Stimulated activated effector memory CD8-positive, alpha-beta T cell treated with anti-CD3 and anti-CD28 coated beads, Interleukin-12 subunit alpha, Interleukin-12 subunit beta, amount 100 ng/mL, for 72 hours (primary cell): ENCODE measurements at regions not wholly inside any gene's neighbourhood (a gene's known extent, or its start where the extent isn't known, plus 50 kb on each side); places are given as distances from the start of the nearest gene placed in this dataset.

ENCODE experiments used
- ATAC-seq: fragments of 150-1000 bp; cut with Tn5 transposase; 2 replicates; pipeline ENCODE4 v1.10.0; 2021
- DNase-seq, 2 donors: peaks; one replicate each; pipeline ENCODE4 v3.0.0; 2021 to 2022; ENCODE audit warnings: low spot score in 2 of 2
- H3K27ac Mint-ChIP-seq: one replicate; pipeline ENCODE4 v1.8.0; 2022; ENCODE audit warnings: mild to moderate bottlenecking, mixed read lengths
- H3K36me3 Mint-ChIP-seq: one replicate; pipeline ENCODE4 v1.8.0; 2022; ENCODE audit warnings: mild to moderate bottlenecking, mixed read lengths
- H3K4me1 Mint-ChIP-seq: one replicate; pipeline ENCODE4 v1.8.0; 2022; ENCODE audit warnings: mixed read lengths
- H3K4me3 Mint-ChIP-seq: one replicate; pipeline ENCODE4 v1.8.0; 2022; ENCODE audit warnings: mild to moderate bottlenecking, mixed read lengths
- H3K9me3 Mint-ChIP-seq: one replicate; pipeline ENCODE4 v1.8.0; 2022; ENCODE audit warnings: mixed read lengths

- Mint-ChIP-seq H3K4me1 (peaks cover 15% of the 10 kb centered on the region), H3K9me3 (no peaks in the 10 kb centered on the region), H3K4me3 (no peak overlapping the region), H3K36me3 (no peaks in the 10 kb centered on the region), H3K27ac (no peak overlapping the region)
- ATAC-seq, result peak; percentile 52
- no peak for DNase-seq
Observed at GRCh38 chr2:7900593-7900992, 781.3 kb upstream of the ID2 start.

- ATAC-seq (no peak), DNase-seq (no peak)
- no peak overlapping the region for H3K4me3 Mint-ChIP-seq
- no peaks in the 10 kb centered on the region for H3K36me3 Mint-ChIP-seq
- no peak overlapping the region for H3K27ac Mint-ChIP-seq
- H3K9me3 Mint-ChIP-seq, result no peaks in the 10 kb centered on the region
- peaks cover 15% of the 10 kb centered on the region for H3K4me1 Mint-ChIP-seq
Observed at GRCh38 chr2:7902251-7902765, 779.5 kb upstream of the ID2 start.

- H3K36me3 Mint-ChIP-seq, result no peaks in the 10 kb centered on the region
- peaks cover 10% of the 10 kb centered on the region for H3K4me1 Mint-ChIP-seq
- DNase-seq (no peak), ATAC-seq (no peak)
- no peaks in the 10 kb centered on the region for H3K9me3 Mint-ChIP-seq
- H3K27ac Mint-ChIP-seq, result no peak overlapping the region
- no peak overlapping the region for H3K4me3 Mint-ChIP-seq
Observed at GRCh38 chr2:7904319-7904718, 777.5 kb upstream of the ID2 start.

DNA sequence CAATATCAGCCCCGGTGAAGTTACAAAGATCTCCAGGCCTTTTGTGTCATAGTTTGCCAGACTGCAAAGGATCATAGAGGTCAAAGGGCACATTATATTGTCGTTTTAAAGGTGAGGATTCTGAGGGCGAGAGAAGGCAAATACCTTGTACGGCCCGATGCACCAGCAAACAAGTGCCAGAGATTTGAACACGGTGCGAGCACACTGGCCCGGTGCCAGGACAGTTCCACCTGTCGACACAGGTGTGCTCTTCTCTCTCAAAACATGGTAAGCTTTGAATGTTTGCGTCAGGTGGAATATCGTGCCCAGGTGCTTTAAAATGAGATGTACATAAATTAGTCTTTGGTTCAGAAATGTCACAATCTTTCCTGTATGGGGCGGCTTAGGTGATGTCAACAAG, 776.1 kb upstream of the ID2 start:
- H3K4me3 Mint-ChIP-seq, result no peak overlapping the region
- no peaks in the 10 kb centered on the region for H3K9me3 Mint-ChIP-seq
- H3K36me3 Mint-ChIP-seq, result no peaks in the 10 kb centered on the region
- no peak overlapping the region for H3K27ac Mint-ChIP-seq
- ATAC-seq (no peak), DNase-seq (no peak)
- peaks cover 3% of the 10 kb centered on the region for H3K4me1 Mint-ChIP-seq

- ATAC-seq (no peak), DNase-seq (no peak)
- Mint-ChIP-seq H3K27ac (no peak overlapping the region), H3K4me3 (no peak overlapping the region), H3K4me1 (no peaks in the 10 kb centered on the region), H3K36me3 (no peaks in the 10 kb centered on the region), H3K9me3 (no peaks in the 10 kb centered on the region)
Observed at GRCh38 chr2:7906431-7906830, 775.4 kb upstream of the ID2 start.

DNA sequence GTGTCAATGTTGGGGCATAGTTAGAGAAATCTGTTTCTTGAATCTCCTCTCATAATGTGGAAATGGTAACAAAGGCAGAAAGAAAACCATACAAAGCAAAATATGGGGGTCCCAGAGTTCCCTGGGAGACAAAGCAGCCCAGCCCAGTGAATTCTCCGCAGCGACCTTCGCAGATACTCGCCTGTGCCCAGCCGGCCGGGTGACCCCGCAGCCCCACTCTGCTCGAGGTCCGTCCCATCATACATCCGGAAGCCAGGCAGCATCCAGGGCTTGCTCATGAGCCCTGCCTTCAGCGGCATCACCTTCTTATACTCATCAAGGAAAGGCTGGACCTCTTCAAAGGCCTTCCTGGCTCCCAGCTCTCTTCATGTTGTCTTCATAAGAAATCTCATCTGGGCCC, 774.8 kb upstream of the ID2 start:
- Mint-ChIP-seq H3K4me3 (no peak overlapping the region), H3K9me3 (no peaks in the 10 kb centered on the region)

GRCh38 chr2:7910752-7911151, 771.1 kb upstream of the ID2 start:
- Mint-ChIP-seq H3K36me3 (no peaks in the 10 kb centered on the region), H3K9me3 (no peaks in the 10 kb centered on the region), H3K4me3 (no peak overlapping the region), H3K4me1 (no peaks in the 10 kb centered on the region), H3K27ac (no peak overlapping the region)
- no peak for DNase-seq
- no peak for ATAC-seq

More for the DNA sequence above, 774.8 kb upstream of the ID2 start:
- DNase-seq (no peak), ATAC-seq (no peak)
- H3K4me1 Mint-ChIP-seq, result no peaks in the 10 kb centered on the region
- H3K27ac Mint-ChIP-seq, result no peak overlapping the region
- H3K36me3 Mint-ChIP-seq, result no peaks in the 10 kb centered on the region

DNA sequence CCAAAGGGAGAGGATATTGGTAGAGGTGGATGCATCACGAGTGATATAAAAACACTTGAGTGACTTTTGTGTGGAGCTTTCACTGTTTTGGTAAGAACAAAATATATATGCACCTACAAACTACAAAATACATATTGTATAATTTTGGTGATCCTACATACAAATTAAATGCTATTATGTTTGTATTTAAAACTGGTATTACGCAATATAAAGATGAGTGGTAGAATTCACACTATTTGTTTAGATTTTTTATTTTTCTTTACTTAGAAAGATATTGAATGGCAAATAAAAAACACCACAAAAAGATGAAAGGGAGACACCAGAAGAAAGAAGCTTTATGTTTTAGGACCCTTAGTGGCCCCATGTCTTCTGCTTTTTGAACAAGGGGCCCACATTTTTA, 770.7 kb upstream of the ID2 start:
- ATAC-seq (no peak), DNase-seq (no peak)
- Mint-ChIP-seq H3K4me3 (no peak overlapping the region), H3K4me1 (no peaks in the 10 kb centered on the region), H3K27ac (no peak overlapping the region), H3K36me3 (no peaks in the 10 kb centered on the region), H3K9me3 (no peaks in the 10 kb centered on the region)

GRCh38 chr2:7913974-7914373, 767.9 kb upstream of the ID2 start:
- Mint-ChIP-seq H3K27ac (no peak overlapping the region), H3K4me3 (no peak overlapping the region), H3K9me3 (no peaks in the 10 kb centered on the region), H3K4me1 (no peaks in the 10 kb centered on the region), H3K36me3 (no peaks in the 10 kb centered on the region)
- ATAC-seq, result no peak
- DNase-seq, result no peak

DNA sequence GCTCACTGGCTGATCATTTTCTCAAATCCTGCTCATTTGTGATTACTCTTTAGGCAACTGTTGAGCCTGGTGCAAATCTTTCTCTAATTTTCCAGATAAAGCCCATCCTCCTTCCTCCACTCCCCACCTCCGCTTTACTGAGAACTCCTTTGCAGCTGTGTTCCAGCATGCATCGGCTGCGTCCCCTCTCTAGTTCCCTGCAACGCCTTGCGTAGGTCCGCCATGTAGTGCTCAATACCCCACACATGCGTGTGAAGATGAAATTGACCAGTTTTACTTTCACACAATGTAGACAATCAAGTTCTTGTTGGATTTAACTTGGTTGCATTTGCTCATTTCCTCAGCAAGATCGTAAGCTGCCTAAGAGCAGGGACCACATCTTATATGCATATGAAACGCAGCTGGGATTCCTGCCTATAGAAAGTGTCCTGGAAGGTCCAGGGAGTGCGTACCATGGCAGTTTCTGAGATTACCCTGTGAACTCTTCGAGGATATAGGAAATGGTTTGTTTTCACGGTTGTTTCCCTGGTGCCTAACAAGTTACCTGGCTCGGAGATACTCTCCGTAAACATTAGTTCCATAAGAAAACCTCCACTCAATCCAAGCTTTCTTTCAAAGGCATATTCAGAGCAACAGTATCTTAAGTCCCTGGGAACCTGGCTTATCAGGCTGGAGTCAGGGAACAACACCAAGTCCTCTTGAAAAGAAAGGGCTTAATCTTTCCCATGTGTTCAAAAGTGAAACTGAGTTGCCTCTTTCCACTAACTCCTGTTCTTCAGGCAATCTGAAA, 766.4 kb upstream of the ID2 start:
- Mint-ChIP-seq H3K4me3 (no peak overlapping the region), H3K4me1 (no peaks in the 10 kb centered on the region), H3K36me3 (no peaks in the 10 kb centered on the region), H3K27ac (no peak overlapping the region), H3K9me3 (no peaks in the 10 kb centered on the region)
- DNase-seq (no peak), ATAC-seq (no peak)

- Mint-ChIP-seq H3K27ac (no peak overlapping the region), H3K4me3 (no peak overlapping the region), H3K36me3 (no peaks in the 10 kb centered on the region), H3K9me3 (no peaks in the 10 kb centered on the region), H3K4me1 (no peaks in the 10 kb centered on the region)
- no peak for DNase-seq
- ATAC-seq, result no peak
Observed at GRCh38 chr2:7916670-7917069, 765.2 kb upstream of the ID2 start.

- peaks cover 5% of the 10 kb centered on the region for H3K4me1 Mint-ChIP-seq
- no peaks in the 10 kb centered on the region for H3K36me3 Mint-ChIP-seq
- H3K27ac Mint-ChIP-seq, result no peak overlapping the region
- H3K4me3 Mint-ChIP-seq, result no peak overlapping the region
- no peak for DNase-seq
- peaks cover 2% of the 10 kb centered on the region for H3K9me3 Mint-ChIP-seq
- no peak for ATAC-seq
Observed at GRCh38 chr2:7919510-7919909, 762.3 kb upstream of the ID2 start.

DNA sequence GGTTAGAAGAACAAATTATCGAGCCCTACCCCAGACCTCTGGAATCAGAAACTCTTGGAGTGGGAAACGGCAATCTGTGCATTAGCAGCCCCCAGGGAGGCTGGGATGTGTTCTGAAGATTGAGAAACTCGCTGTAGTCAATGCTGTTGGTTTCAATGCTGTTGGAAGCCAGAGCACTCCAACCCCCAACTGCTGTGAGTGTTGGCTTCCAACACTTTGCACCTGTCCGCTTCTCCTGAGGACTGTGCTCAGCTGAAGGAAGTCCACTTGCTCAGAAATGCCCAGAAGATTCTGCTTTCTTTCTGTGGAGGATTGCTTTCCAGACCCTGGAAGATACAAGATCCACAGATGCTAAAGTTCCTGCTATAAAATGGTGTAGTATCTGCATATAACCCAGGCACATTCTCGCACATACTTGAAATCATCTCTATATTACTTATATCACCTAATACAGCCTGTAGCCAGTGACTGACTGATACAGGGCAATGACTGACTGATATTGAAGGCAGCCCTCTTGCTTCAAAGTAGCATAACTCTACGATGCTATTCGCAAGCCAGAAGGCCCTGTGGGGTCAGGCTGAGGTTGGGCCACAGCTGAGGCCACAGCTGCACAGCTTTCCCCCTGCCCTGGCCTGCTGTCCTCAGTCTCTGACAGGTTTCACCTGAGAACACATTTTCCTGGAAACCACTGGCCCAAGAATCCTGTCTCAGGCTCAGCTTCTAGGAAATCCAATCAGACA, 757.7 kb upstream of the ID2 start:
- H3K36me3 Mint-ChIP-seq, result no peaks in the 10 kb centered on the region

DNA sequence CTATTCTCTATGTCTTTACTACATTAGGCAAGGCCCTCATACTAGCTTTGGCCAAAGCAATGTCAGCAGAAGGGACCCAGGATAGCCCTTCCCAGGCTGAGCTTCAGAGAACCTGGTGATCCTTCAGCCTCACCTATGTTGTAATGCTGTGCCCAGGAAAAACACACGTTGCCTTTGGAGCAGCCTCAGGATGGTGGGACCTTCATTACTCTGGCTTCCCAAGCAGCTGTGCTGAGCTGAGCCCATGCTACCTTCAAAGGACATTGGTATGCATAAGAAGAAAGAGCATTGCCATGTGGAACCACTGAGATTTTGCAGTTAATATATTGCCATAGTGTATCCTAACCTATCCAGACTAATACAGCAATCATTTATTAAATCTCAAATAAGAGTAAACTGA, 756.4 kb upstream of the ID2 start:
- no peak overlapping the region for H3K4me3 Mint-ChIP-seq
- no peaks in the 10 kb centered on the region for H3K36me3 Mint-ChIP-seq
- H3K9me3 Mint-ChIP-seq, result peaks cover 6% of the 10 kb centered on the region
- DNase-seq (no peak), ATAC-seq (no peak)
- no peak overlapping the region for H3K27ac Mint-ChIP-seq
- H3K4me1 Mint-ChIP-seq, result peaks cover 18% of the 10 kb centered on the region

More for the DNA sequence above, 757.7 kb upstream of the ID2 start:
- Mint-ChIP-seq H3K9me3 (peaks cover 4% of the 10 kb centered on the region), H3K4me1 (peaks cover 13% of the 10 kb centered on the region), H3K27ac (peak overlapping the region; percentile 65), H3K4me3 (peak overlapping the region; percentile 20)
- peak; percentile 77 for ATAC-seq
- DNase-seq, result no peak

DNA sequence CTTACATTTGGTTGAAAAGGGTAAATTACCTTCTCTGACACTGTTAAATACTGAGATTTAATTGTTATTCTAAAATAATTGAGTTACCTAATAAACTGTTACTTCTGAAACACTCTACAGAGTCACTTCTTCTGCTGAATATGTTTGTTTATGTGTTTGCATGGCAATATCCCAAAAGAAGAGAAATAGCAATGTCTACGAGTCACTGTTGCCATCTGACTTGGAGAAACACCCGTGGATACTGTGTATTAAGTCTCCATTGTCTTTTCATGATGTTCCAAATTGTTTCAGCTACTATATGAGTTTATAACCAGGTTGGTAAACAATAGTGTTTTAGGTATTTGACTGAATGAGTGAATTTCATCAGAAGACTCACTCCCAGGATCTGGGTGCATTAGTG, 754.2 kb upstream of the ID2 start:
- H3K4me1 Mint-ChIP-seq, result peaks cover 40% of the 10 kb centered on the region
- no peak overlapping the region for H3K4me3 Mint-ChIP-seq
- H3K27ac Mint-ChIP-seq, result no peak overlapping the region
- no peak for ATAC-seq
- no peak for DNase-seq
- H3K9me3 Mint-ChIP-seq, result peaks cover 4% of the 10 kb centered on the region
- no peaks in the 10 kb centered on the region for H3K36me3 Mint-ChIP-seq

DNA sequence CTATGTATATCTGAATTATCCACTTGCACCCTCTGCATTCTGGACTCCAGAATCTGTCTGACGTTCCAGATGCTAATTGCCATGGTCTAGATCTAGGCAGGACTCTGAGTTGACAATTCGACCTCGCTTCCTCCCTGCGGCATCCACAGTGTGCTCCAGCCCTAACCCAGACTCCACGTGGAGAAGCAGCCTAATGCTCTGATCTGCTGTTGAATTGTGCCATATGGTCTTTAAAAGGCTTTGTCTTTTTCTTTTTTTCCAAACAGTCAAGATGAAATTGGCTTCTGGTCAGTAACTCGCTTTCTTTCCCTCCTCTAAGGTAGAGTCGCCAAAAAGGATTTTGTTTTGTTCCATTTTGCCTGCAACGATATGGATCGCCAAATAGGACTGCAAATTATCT, 752.6 kb upstream of the ID2 start:
- Mint-ChIP-seq H3K27ac (no peak overlapping the region), H3K4me1 (peaks cover 45% of the 10 kb centered on the region), H3K4me3 (no peak overlapping the region), H3K36me3 (peaks cover 5% of the 10 kb centered on the region), H3K9me3 (peaks cover 7% of the 10 kb centered on the region)
- ATAC-seq (no peak), DNase-seq (no peak)
